ENCODE measurements at regions not wholly inside any gene's neighbourhood (a gene's known extent, or its start where the extent isn't known, plus 50 kb on each side); places are given as distances from the start of the nearest gene placed in this dataset.
"Not testable (repeated sequence)": the region's sequence is repeated elsewhere in the genome, so short reads cannot be mapped to it uniquely, and the experiment has no call there.

GRCh38 chr14:48568688-48569087 lies 893.3 kb upstream of the MDGA2 start:
- H3K4me1 ChIP-seq (ENCODE audit: insufficient read depth, low read length), result no peaks in the 10 kb centered on the region
- H3K9ac ChIP-seq (ENCODE audit: low read length), result no peak overlapping the region
- H3K27me3 ChIP-seq (ENCODE audit: low read length), result no peaks in the 10 kb centered on the region
- H3K9me3 ChIP-seq (ENCODE audit: low read length), result peaks cover 26% of the 10 kb centered on the region
- H3K27ac ChIP-seq (ENCODE audit: low read length), result no peak overlapping the region
- no peaks in the 10 kb centered on the region for H3F3A ChIP-seq (ENCODE audit: low read length, unreplicated experiment)
- no peaks in the 10 kb centered on the region for H4K20me1 ChIP-seq (ENCODE audit: low read length)
- H3K79me2 ChIP-seq (ENCODE audit: low read length), result no peaks in the 10 kb centered on the region
- H3K36me3 ChIP-seq (ENCODE audit: low read depth, low read length), result peaks cover 12% of the 10 kb centered on the region; the same call in 1 of the 2 replicates
- intact Hi-C loops (cut with micrococcal nuclease), result no loop called here
- CTCF ChIA-PET, result no interaction called here
- ATAC-seq, result no peak
- H3K9me2 ChIP-seq (replicated peaks; ENCODE audit: low read length), result no peaks in the 10 kb centered on the region
- POLR2A ChIA-PET (ENCODE audit: unreplicated experiment), result no interaction called here
- H2AFZ ChIP-seq (ENCODE audit: low read length), result no peak overlapping the region
- TF ChIP-seq CTCF (conservative IDR thresholded peaks at IDR 0.05; ENCODE audit: low read depth, low read length), result no peak
- TF ChIP-seq EZH2phosphoT487 (IDR thresholded peaks at IDR 0.05; ENCODE audit: borderline replicate concordance, low read length), result no peak
- no peak overlapping the region for H3K4me2 ChIP-seq (ENCODE audit: low read length)
- peak; percentile 31 for DNase-seq
- BruUV-seq (replicated peaks), result no TSS peak
- H3K4me3 ChIP-seq (ENCODE audit: low read length), result no peak overlapping the region

- POLR2A ChIA-PET (ENCODE audit: unreplicated experiment), result no interaction called here
- no peaks in the 10 kb centered on the region for H3K79me2 ChIP-seq (ENCODE audit: low read length)
- H4K20me1 ChIP-seq (ENCODE audit: low read length), result no peaks in the 10 kb centered on the region
- no peaks in the 10 kb centered on the region for H3K27me3 ChIP-seq (ENCODE audit: low read length)
- H3K36me3 ChIP-seq (ENCODE audit: low read depth, low read length), result peaks cover 12% of the 10 kb centered on the region; the same call in 1 of the 2 replicates
- H3K4me3 ChIP-seq (ENCODE audit: low read length), result no peak overlapping the region
- BruUV-seq (replicated peaks), result no TSS peak
- no peaks in the 10 kb centered on the region for H3K9me2 ChIP-seq (replicated peaks; ENCODE audit: low read length)
- H3K27ac ChIP-seq (ENCODE audit: low read length), result no peak overlapping the region
- H3K4me1 ChIP-seq (ENCODE audit: insufficient read depth, low read length), result peaks cover 1% of the 10 kb centered on the region; the same call in 1 of the 2 replicates
- ATAC-seq, result no peak
- no peak overlapping the region for H3K4me2 ChIP-seq (ENCODE audit: low read length)
- no peak overlapping the region for H2AFZ ChIP-seq (ENCODE audit: low read length)
- no peak for DNase-seq
- intact Hi-C loops (cut with micrococcal nuclease), result no loop called here
- TF ChIP-seq CTCF (conservative IDR thresholded peaks at IDR 0.05; ENCODE audit: low read depth, low read length), result no peak
- no peak for TF ChIP-seq EZH2phosphoT487 (IDR thresholded peaks at IDR 0.05; ENCODE audit: borderline replicate concordance, low read length)
- TF ChIP-seq EZH2 (IDR thresholded peaks at IDR 0.05; ENCODE audit: low read length, unreplicated experiment), result no peak
- no peak overlapping the region for H3K9ac ChIP-seq (ENCODE audit: low read length)
- CTCF ChIA-PET, result no interaction called here
- peaks cover 28% of the 10 kb centered on the region for H3K9me3 ChIP-seq (ENCODE audit: low read length)
- H3F3A ChIP-seq (ENCODE audit: low read length, unreplicated experiment), result no peaks in the 10 kb centered on the region
Observed at GRCh38 chr14:48568252-48568651, 892.8 kb upstream of the MDGA2 start.

GRCh38 chr14:48563489-48563888 lies 888.1 kb upstream of the MDGA2 start:
- TF ChIP-seq EZH2phosphoT487 (IDR thresholded peaks at IDR 0.05; ENCODE audit: borderline replicate concordance, low read length) (no peak), EZH2 (IDR thresholded peaks at IDR 0.05; ENCODE audit: low read length, unreplicated experiment) (no peak)
- Histone ChIP-seq H3K79me2 (ENCODE audit: low read length) (no peaks in the 10 kb centered on the region), H3F3A (ENCODE audit: low read length, unreplicated experiment) (no peaks in the 10 kb centered on the region), H3K9me2 (replicated peaks; ENCODE audit: low read length) (no peaks in the 10 kb centered on the region), H3K36me3 (ENCODE audit: low read depth, low read length) (peaks cover 12% of the 10 kb centered on the region; the same call in 1 of the 2 replicates), H3K9ac (ENCODE audit: low read length) (peak overlapping the region; percentile 53), H4K20me1 (ENCODE audit: low read length) (no peaks in the 10 kb centered on the region), H3K27me3 (ENCODE audit: low read length) (no peaks in the 10 kb centered on the region), H2AFZ (ENCODE audit: low read length) (no peak overlapping the region), H3K9me3 (ENCODE audit: low read length) (peaks cover 28% of the 10 kb centered on the region), H3K4me3 (ENCODE audit: low read length) (no peak overlapping the region; the same call in 1 of the 2 replicates), H3K27ac (ENCODE audit: low read length) (peak overlapping the region; percentile 92), H3K4me2 (ENCODE audit: low read length) (no peak overlapping the region), H3K4me1 (ENCODE audit: insufficient read depth, low read length) (peaks cover 39% of the 10 kb centered on the region)
- DNase-seq, result peak; percentile 94
- ChIA-PET CTCF (no interaction called here), POLR2A (ENCODE audit: unreplicated experiment) (no interaction called here)
- intact Hi-C loops (cut with micrococcal nuclease), result no loop called here
- peak; percentile 83 for ATAC-seq
- BruUV-seq (replicated peaks), result no TSS peak

GRCh38 chr14:48561438-48561837 lies 886.0 kb upstream of the MDGA2 start:
- BruUV-seq (replicated peaks), result not testable (repeated sequence)

More at GRCh38 chr14:48561438-48561837, 886.0 kb upstream of the MDGA2 start:
- H3K4me3 ChIP-seq (ENCODE audit: low read length); POLR2A ChIA-PET (ENCODE audit: unreplicated experiment); CTCF ChIA-PET; intact Hi-C loops (cut with micrococcal nuclease); H3K79me2 ChIP-seq (ENCODE audit: low read length); H3K27me3 ChIP-seq (ENCODE audit: low read length); H4K20me1 ChIP-seq (ENCODE audit: low read length); H3F3A ChIP-seq (ENCODE audit: low read length, unreplicated experiment); H2AFZ ChIP-seq (ENCODE audit: low read length); H3K9me2 ChIP-seq (replicated peaks; ENCODE audit: low read length): not testable (repeated sequence)
- peak overlapping the region; percentile 92 for H3K27ac ChIP-seq (ENCODE audit: low read length)
- H3K9ac ChIP-seq (ENCODE audit: low read length), result peak overlapping the region; percentile 67
- ATAC-seq, result peak; percentile 31; the same call in 1 of the 2 replicates
- peaks cover 19% of the 10 kb centered on the region for H3K9me3 ChIP-seq (ENCODE audit: low read length)
- H3K36me3 ChIP-seq (ENCODE audit: low read depth, low read length), result peaks cover 12% of the 10 kb centered on the region; the same call in 1 of the 2 replicates
- peaks cover 39% of the 10 kb centered on the region for H3K4me1 ChIP-seq (ENCODE audit: insufficient read depth, low read length)
- H3K4me2 ChIP-seq (ENCODE audit: low read length), result 0 out of 2 replicates have a peak overlapping the region, but pooled peaks have one; percentile 29
- DNase-seq, result peak; percentile 63
